ENCODE measurements at regions not wholly inside any gene's neighbourhood (a gene's known extent, or its start where the extent isn't known, plus 50 kb on each side); places are given as distances from the start of the nearest gene placed in this dataset.

DNA sequence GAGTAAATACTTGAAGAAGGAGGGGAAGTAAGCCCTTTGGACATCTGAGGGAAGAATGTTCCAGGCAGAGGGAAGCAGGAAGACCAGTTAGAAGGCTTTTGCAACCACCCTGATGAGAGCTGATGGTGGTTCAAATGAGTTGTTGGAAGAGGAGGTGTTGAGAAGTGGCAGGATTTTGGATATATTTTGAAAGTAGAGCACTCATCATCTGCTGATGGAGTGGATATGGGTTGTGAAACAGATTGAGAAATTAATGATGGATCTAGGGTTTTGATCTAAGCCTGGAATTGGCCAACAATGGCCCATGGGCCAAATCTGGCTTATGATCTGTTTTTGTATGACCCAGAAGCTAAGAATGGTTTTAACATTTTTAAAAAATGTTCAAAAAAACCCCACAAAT lies 230.7 kb downstream of the NDFIP2 start:
- DNase-seq (ENCODE audit: low spot score): no peak

GRCh38 chr13:79710376-79710775 lies 229.4 kb downstream of the NDFIP2 start:
- no peak for DNase-seq (ENCODE audit: low spot score)

DNA sequence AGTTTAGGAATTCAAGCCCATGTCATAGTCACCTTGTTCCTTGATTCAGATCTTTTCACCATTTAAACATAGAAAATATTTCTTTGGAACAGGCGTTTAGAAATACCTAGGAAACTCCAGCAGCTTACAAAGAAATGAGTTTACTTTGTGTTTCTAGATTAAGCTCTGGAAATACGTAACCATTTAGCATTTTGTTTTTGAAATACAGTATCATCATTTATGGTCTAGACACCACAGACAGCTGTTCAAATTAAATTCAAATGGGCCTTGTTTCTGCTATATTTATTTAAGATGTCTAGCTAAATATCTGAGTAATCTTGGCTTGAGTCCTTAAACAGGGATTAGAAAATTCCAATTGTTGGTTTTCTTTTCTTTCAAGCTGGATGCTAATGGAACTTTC lies 228.5 kb downstream of the NDFIP2 start:
- DNase-seq (ENCODE audit: low spot score): no peak

DNA sequence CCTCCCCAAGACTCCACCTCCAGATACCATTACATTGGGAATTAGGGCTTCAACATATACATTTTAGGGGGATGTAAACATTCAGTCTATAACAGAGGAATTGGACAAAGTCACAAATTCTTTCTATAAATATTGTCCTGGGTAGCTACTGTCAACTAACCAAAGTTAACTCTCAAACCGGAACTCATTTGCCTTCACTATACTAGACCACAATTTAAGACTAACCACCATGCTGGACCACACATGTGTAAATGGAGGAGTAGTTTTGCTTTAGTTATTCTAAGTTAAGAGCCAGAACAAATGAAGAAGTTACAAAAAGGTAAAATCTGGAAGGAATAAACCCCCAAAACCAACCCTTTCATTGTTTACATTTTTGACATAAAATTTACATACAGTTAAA lies 222.8 kb downstream of the NDFIP2 start:
- no peak for DNase-seq (ENCODE audit: low spot score)

DNA sequence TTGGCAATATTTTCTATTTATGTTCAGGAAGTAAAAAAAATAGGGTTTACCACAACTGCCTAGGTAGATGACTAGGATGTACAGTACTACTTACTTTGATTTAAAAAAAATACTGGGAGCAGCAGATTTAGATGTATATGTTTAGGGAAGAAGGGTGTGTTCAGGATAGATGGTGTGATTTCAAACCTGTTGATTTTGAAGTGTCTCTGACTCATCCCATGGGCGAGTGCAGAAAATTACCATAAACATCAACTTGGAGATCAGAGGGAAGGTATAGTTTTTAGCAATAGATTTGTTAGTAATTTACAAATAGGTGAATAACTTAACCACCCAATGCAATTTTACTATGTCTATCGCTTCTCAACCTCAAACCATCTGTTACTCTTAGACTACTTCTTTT lies 214.8 kb downstream of the NDFIP2 start:
- no peak for DNase-seq (ENCODE audit: low spot score)

GRCh38 chr13:79692846-79693245 lies 211.9 kb downstream of the NDFIP2 start:
- no peak for DNase-seq (ENCODE audit: low spot score)

GRCh38 chr13:79691826-79692225 lies 210.9 kb downstream of the NDFIP2 start:
- DNase-seq (ENCODE audit: low spot score): no peak

- no peak for DNase-seq (ENCODE audit: low spot score)
Observed at GRCh38 chr13:79688741-79689140, 207.8 kb downstream of the NDFIP2 start.

- DNase-seq (ENCODE audit: low spot score): no peak
Observed at GRCh38 chr13:79686441-79686840, 205.5 kb downstream of the NDFIP2 start.

- no peak for DNase-seq (ENCODE audit: low spot score)
Observed at GRCh38 chr13:79684371-79684770, 203.4 kb downstream of the NDFIP2 start.

GRCh38 chr13:79682164-79682563 lies 201.2 kb downstream of the NDFIP2 start:
- no peak for DNase-seq (ENCODE audit: low spot score)

- DNase-seq (ENCODE audit: low spot score): no peak
Observed at GRCh38 chr13:79681069-79681468, 200.1 kb downstream of the NDFIP2 start.

DNA sequence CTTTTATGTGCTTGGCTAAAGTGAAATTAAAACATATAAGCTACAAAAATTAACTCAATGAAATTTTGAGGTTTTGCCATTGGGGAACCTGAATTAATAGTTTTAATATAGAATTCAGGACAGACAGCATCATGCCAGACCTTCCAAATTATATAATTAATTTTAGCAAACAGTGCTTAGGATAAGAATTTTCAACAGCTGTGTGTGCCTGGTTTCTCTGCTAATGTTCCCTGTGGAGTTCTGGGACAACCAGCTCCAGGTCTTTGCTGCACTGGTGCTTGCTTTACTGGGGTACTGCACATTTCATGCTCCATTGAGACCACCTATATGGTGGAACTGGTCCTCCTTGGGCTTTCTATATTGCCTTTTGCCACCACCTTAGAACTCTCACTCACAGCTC lies 199.5 kb downstream of the NDFIP2 start:
- no peak for DNase-seq (ENCODE audit: low spot score)

- DNase-seq (ENCODE audit: low spot score): peak; percentile 67
Observed at GRCh38 chr13:79679334-79679733, 198.4 kb downstream of the NDFIP2 start.

- DNase-seq (ENCODE audit: low spot score): no peak
Observed at GRCh38 chr13:79678100-79678499, 197.1 kb downstream of the NDFIP2 start.

GRCh38 chr13:79675931-79676660 lies 195.1 kb downstream of the NDFIP2 start:
- DNase-seq (ENCODE audit: low spot score): no peak

GRCh38 chr13:79674765-79675515 lies 194.0 kb downstream of the NDFIP2 start:
- DNase-seq (ENCODE audit: low spot score): no peak

DNA sequence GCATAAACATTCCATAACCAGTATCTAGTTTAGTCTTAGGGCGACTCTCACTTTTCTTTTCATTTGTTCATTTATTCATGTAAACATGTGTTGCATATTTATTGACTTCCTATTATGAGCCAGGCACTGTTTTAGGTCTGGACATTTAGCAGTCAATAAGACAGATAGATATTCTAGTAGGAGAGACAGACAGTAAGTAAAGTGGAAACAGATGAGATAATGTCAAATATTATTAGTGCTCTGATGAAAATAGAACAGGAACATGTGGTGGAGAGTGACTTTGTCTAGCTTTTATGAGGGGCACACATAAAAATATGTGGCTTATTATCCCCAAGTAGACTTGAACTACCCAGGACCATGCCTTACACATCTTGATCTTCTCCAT lies 193.0 kb downstream of the NDFIP2 start:
- no peak for DNase-seq (ENCODE audit: low spot score)

DNA sequence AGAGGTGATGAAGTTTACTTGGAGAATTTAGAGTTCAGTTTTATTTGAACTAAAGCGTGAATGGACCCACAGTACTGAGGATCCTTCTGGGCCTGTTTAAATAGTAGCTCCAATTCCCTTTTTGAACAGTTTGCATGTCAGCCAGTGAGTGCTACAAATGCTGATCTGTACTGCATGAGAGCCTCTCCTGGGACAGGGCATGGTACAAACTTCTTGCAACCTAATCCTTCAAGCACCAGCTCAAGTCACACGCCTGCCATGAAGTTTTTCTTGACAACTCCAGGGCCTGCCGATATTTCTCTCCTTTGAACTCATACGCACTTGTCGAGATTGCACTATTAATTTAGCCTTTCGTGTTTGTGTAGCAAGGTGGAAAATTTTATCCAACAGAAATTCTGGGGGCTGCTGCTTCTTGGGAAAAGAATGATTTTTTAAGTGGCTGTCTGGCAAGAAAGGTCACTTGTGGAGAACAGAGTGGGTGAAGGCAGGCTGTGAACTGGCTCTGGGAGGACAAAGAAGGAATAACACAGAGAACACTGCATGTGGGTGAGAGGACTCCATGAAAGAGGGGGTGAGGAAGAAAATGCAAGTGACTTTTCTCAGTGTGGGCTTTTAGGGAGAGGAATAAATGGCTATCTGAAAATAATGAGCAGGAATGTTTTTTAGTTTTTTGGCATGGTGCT lies 192.5 kb downstream of the NDFIP2 start:
- no peak for DNase-seq (ENCODE audit: low spot score)

DNA sequence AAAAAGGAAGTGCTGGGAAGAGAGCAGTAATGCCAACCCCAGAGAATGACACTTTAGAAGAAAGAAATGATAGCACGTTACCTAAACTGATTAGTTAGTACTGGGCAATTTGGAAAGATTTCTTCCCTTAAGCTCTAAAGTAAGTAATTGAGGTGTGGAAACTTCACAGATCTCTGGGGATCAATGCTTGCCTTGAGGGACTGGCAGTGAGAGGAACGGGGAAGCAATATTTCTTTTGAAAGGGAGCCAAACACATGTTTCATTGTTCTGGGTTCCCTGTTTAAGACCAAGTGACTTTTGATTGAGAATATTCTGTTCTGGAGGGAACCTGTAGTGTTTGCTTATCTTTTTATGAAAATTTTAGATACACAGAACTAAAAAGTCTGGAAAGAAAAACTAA lies 190.5 kb downstream of the NDFIP2 start:
- no peak for DNase-seq (ENCODE audit: low spot score)

- DNase-seq (ENCODE audit: low spot score): no peak
Observed at GRCh38 chr13:79668201-79668752, 187.3 kb downstream of the NDFIP2 start.

DNA sequence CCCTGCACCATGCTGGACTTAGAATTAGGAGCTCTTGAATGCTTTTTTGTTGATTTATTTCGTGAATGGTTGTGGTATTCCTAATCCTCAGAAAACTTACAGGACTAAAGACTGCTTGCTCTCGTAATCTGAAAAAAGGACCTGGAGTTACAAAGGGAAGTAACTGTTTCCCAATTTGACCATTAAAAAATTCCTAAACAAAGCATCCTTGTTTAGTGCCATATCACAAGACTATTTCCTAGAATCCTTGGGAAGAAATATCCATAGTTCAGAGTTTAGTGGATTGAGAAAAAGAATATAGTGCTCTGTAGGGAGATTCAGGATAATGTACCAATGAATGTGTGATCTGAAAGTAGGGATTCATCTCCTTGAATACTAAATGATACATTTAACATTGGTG lies 186.8 kb downstream of the NDFIP2 start:
- no peak for DNase-seq (ENCODE audit: low spot score)
